Cardiac muscle cell (in vitro differentiated cells and primary cell): ENCODE measurements at regions not wholly inside any gene's neighbourhood (a gene's known extent, or its start where the extent isn't known, plus 50 kb on each side); places are given as distances from the start of the nearest gene placed in this dataset.

Experiments used
- DNase-seq, 2 donors: peaks; one replicate each; pipeline versions ENCODE4 v3.0.0 to v3.0.0-alpha.2; 2010 to 2017; ENCODE audit warnings: low read depth in 1 of 2, low spot score in 1 of 2
- H3K27ac ChIP-seq: fragments of 200-600 bp; sonication (generic); 2 replicates; pipeline ENCODE4 v1.5.1; 2016
- H3K27me3 ChIP-seq: fragments of 200-600 bp; sonication (generic); 2 replicates; pipeline ENCODE4 v1.6.0; 2016; ENCODE audit warnings: control low read depth
- H3K36me3 ChIP-seq: fragments of 200-600 bp; sonication (generic); 2 replicates; pipeline ENCODE4 v1.5.1; 2016; ENCODE audit warnings: control low read depth
- H3K4me1 ChIP-seq: fragments of 200-600 bp; sonication (generic); 2 replicates; pipeline ENCODE4 v1.8.1; 2017; ENCODE audit warnings: low read depth, mild to moderate bottlenecking, mixed run types
- H3K4me3 ChIP-seq: fragments of 200-600 bp; sonication (generic); 2 replicates; pipeline ENCODE4 v1.5.1; 2016; ENCODE audit warnings: mild to moderate bottlenecking
- H3K9me3 ChIP-seq: fragments of 200-600 bp; sonication (generic); 2 replicates; pipeline ENCODE4 v1.5.1; 2017; ENCODE audit warnings: low read depth, mild to moderate bottlenecking, control low read depth
- TF ChIP-seq, protein P1 (sequence below): IDR thresholded peaks from 2 replicates; pipeline ENCODE4 v1.5.1; 2012; ENCODE audit warnings: low read depth, mild to moderate bottlenecking, low read length

DNA sequence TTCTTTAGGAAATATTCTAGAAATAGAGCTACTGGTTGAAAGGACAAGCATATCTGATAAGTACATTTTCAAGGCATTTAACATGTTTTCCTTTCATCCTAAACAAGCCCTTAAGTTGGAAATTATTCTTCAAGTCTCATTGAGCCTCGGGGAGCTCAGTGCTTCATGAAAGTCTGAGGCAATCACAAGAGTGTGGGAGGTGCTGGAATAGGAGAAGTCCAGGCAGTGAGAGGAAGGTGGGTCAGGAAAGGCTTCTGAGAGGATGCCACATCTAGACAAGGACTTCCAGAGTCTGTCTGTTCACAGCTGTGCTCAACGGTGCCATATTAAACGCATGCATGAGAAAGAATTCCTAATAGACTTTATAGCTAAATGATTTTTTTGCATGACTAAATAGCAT, 69.8 kb downstream of the CD83 start:
- TF ChIP-seq, protein P1, sequence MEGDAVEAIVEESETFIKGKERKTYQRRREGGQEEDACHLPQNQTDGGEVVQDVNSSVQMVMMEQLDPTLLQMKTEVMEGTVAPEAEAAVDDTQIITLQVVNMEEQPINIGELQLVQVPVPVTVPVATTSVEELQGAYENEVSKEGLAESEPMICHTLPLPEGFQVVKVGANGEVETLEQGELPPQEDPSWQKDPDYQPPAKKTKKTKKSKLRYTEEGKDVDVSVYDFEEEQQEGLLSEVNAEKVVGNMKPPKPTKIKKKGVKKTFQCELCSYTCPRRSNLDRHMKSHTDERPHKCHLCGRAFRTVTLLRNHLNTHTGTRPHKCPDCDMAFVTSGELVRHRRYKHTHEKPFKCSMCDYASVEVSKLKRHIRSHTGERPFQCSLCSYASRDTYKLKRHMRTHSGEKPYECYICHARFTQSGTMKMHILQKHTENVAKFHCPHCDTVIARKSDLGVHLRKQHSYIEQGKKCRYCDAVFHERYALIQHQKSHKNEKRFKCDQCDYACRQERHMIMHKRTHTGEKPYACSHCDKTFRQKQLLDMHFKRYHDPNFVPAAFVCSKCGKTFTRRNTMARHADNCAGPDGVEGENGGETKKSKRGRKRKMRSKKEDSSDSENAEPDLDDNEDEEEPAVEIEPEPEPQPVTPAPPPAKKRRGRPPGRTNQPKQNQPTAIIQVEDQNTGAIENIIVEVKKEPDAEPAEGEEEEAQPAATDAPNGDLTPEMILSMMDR = no peak
- Histone ChIP-seq H3K9me3 (no peaks in the 10 kb centered on the region), H3K4me3 (no peak overlapping the region), H3K27ac (no peak overlapping the region), H3K36me3 (no peaks in the 10 kb centered on the region), H3K4me1 (no peaks in the 10 kb centered on the region), H3K27me3 (no peaks in the 10 kb centered on the region)
- no peak for DNase-seq

DNA sequence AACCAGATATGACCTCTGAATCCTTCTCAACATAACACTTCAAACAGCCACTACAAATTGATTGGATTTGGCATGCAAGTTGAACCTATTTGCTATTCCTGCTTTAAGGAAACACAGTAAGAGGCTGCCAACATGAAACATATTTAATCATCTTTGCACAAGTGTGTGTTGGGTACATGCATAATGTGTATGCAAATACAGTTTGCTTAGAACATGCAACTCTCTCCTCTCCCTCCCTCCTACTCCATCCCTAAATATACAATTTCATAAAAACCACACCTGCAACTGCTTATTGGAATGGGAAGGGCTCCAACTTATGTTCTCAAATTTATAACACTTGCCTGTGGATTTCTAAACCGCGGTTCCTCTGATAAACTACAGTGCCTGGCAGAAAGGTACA, 71.5 kb downstream of the CD83 start:
- Histone ChIP-seq H3K4me1 (no peaks in the 10 kb centered on the region), H3K9me3 (no peaks in the 10 kb centered on the region), H3K27ac (no peak overlapping the region), H3K36me3 (no peaks in the 10 kb centered on the region), H3K4me3 (no peak overlapping the region), H3K27me3 (no peaks in the 10 kb centered on the region)
- DNase-seq = no peak
- TF ChIP-seq, protein P1 = no peak

DNA sequence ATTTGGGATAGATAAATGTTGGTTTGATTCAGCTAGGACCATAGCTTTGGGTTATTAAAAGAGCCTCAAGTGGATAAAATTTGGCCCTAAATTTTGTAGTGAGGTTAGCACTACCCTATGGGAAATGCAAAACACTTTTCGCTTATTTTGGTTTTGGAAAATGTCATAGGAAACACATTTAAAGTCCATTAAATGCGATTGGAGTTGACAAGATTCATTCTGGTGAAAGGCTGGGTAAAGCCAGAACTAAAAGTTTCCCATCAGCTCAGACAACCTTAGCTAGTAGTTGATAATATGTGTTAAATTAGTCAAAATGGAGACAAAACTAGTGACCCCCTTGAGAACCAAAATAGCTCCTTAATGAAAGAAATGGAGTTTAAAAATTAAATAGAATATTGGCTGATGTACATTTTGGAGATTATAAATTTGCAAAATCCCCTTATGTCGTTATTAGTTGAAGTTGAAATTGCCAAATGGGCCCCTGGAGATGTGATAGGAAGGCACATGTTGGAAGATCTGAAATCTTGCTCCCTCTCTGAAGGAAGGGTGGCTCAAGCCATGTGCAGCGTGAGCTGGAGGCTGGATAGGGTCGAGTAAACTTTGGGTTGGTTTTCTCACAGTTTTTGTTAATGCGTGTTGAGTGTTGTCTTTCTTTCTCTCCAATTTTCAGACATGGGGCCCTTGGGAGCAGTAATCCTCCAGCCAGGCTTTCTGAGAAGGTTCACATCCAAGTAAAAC, 72.8 kb downstream of the CD83 start:
- no peak for DNase-seq
- Histone ChIP-seq H3K4me3 (no peak overlapping the region), H3K9me3 (no peaks in the 10 kb centered on the region), H3K4me1 (no peaks in the 10 kb centered on the region), H3K36me3 (no peaks in the 10 kb centered on the region), H3K27ac (no peak overlapping the region), H3K27me3 (no peaks in the 10 kb centered on the region)
- TF ChIP-seq, protein P1 = no peak

DNA sequence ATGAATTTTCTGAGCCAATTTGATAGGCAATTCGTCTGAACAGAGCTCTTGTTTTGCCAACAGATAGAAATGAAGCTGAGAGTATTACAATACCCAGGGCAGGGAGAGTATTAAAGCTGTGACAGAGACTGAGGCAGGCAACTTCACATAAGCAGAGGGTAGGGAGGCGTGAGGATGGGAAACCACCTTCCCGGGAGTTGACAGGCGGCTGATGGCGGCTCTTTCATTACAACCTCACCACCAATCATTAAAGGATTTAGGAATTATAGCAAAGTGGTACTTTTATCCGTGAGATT, 73.3 kb downstream of the CD83 start:
- H3K9me3 ChIP-seq = no peaks in the 10 kb centered on the region
- H3K4me3 ChIP-seq = no peak overlapping the region
- TF ChIP-seq, protein P1 = no peak
- H3K4me1 ChIP-seq = no peaks in the 10 kb centered on the region
- DNase-seq = no peak
- H3K27ac ChIP-seq = no peak overlapping the region
- H3K27me3 ChIP-seq = no peaks in the 10 kb centered on the region
- H3K36me3 ChIP-seq = no peaks in the 10 kb centered on the region

DNA sequence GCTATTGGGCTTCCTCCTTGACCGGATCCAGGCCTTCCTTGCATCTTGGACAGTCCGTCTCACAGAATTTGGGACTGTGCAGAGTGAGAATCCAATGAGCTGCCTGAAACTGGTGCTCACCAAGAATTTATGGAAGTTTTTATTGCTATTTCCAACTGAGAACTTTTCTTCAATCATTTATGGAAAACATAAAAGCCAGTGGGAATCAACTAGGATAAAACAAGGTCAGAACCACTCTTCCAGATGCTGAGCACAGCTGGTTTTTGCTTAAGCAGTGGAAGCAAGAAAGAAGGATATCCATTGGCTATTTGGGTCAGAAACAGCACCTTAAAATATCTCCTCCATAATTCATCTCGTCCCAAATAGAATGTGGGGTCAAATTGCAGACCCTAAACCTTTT, 74.2 kb downstream of the CD83 start:
- TF ChIP-seq, protein P1 = no peak
- no peak for DNase-seq
- Histone ChIP-seq H3K27me3 (no peaks in the 10 kb centered on the region), H3K4me3 (no peak overlapping the region), H3K9me3 (no peaks in the 10 kb centered on the region), H3K27ac (no peak overlapping the region), H3K4me1 (no peaks in the 10 kb centered on the region), H3K36me3 (no peaks in the 10 kb centered on the region)
